ENCODE measurements at regions not wholly inside any gene's neighbourhood (a gene's known extent, or its start where the extent isn't known, plus 50 kb on each side); places are given as distances from the start of the nearest gene placed in this dataset.

GRCh38 chr14:104425171-104425681 lies 154.3 kb upstream of the C14orf180 start:
- POLR2A ChIA-PET, result no interaction called here
- Mint-ChIP-seq H3K36me3 (no peaks in the 10 kb centered on the region), H3K9me3 (no peaks in the 10 kb centered on the region), H3K4me1 (0 out of 2 replicates have a peak, but pooled peaks cover 4% of the 10 kb centered on the region), H3K27me3 (ENCODE audit: low read depth) (no peaks in the 10 kb centered on the region), H3K4me3 (no peak overlapping the region), H3K27ac (no peak overlapping the region)
- ATAC-seq (no peak), DNase-seq (ENCODE audit: low spot score) (no peak)
- CTCF ChIA-PET, result interaction anchor here (1.7 kb wide), 1 partner anchor 48 kb away, joined by 5 read pairs; no protein-coding TSS in a partner anchor
- TF ChIP-seq JUN (CRISPR knock-in tag; IDR thresholded peaks at IDR 0.05), result no peak
- TF ChIP-seq, protein P1, sequence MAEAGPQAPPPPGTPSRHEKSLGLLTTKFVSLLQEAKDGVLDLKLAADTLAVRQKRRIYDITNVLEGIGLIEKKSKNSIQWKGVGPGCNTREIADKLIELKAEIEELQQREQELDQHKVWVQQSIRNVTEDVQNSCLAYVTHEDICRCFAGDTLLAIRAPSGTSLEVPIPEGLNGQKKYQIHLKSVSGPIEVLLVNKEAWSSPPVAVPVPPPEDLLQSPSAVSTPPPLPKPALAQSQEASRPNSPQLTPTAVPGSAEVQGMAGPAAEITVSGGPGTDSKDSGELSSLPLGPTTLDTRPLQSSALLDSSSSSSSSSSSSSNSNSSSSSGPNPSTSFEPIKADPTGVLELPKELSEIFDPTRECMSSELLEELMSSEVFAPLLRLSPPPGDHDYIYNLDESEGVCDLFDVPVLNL (CRISPR knock-in tag; IDR thresholded peaks at IDR 0.05; ENCODE audit: borderline replicate concordance, low read depth), result no peak
- TF ChIP-seq GRHL2 (CRISPR knock-in tag; IDR thresholded peaks at IDR 0.05; ENCODE audit: insufficient replicate concordance, severe bottlenecking), result no peak
- TF ChIP-seq USF2 (CRISPR knock-in tag; IDR thresholded peaks at IDR 0.05), result no peak
- TF ChIP-seq CBFB (CRISPR knock-in tag; IDR thresholded peaks at IDR 0.05; ENCODE audit: low read depth), result no peak
- no peak for TF ChIP-seq KAT7 (CRISPR knock-in tag; IDR thresholded peaks at IDR 0.05; ENCODE audit: borderline replicate concordance)
- TF ChIP-seq, protein P2, sequence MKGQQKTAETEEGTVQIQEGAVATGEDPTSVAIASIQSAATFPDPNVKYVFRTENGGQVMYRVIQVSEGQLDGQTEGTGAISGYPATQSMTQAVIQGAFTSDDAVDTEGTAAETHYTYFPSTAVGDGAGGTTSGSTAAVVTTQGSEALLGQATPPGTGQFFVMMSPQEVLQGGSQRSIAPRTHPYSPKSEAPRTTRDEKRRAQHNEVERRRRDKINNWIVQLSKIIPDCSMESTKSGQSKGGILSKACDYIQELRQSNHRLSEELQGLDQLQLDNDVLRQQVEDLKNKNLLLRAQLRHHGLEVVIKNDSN (CRISPR knock-in tag; IDR thresholded peaks at IDR 0.05), result no peak
- TF ChIP-seq MAX (CRISPR knock-in tag; IDR thresholded peaks at IDR 0.05), result no peak
- TF ChIP-seq ZNF425 (CRISPR knock-in tag; conservative IDR thresholded peaks at IDR 0.05), result no peak
- no peak for TF ChIP-seq ZNF219 (CRISPR knock-in tag; IDR thresholded peaks at IDR 0.05; ENCODE audit: borderline replicate concordance)
- TF ChIP-seq ZNF138 (CRISPR knock-in tag; conservative IDR thresholded peaks at IDR 0.05), result no peak
- no peak for TF ChIP-seq ZNF263 (CRISPR knock-in tag; IDR thresholded peaks at IDR 0.05; ENCODE audit: low read depth)
- TF ChIP-seq NR1H2 (CRISPR knock-in tag; IDR thresholded peaks at IDR 0.05), result no peak
- no peak for TF ChIP-seq ZNF671 (CRISPR knock-in tag; IDR thresholded peaks at IDR 0.05)
- TF ChIP-seq IRF2 (CRISPR knock-in tag; IDR thresholded peaks at IDR 0.05; ENCODE audit: borderline replicate concordance, low read depth), result no peak
- no peak for TF ChIP-seq ZNF317 (CRISPR knock-in tag; IDR thresholded peaks at IDR 0.05; ENCODE audit: borderline replicate concordance, low read depth)
- TF ChIP-seq OVOL2 (CRISPR knock-in tag; IDR thresholded peaks at IDR 0.05; ENCODE audit: borderline replicate concordance), result no peak
- TF ChIP-seq, protein P3, sequence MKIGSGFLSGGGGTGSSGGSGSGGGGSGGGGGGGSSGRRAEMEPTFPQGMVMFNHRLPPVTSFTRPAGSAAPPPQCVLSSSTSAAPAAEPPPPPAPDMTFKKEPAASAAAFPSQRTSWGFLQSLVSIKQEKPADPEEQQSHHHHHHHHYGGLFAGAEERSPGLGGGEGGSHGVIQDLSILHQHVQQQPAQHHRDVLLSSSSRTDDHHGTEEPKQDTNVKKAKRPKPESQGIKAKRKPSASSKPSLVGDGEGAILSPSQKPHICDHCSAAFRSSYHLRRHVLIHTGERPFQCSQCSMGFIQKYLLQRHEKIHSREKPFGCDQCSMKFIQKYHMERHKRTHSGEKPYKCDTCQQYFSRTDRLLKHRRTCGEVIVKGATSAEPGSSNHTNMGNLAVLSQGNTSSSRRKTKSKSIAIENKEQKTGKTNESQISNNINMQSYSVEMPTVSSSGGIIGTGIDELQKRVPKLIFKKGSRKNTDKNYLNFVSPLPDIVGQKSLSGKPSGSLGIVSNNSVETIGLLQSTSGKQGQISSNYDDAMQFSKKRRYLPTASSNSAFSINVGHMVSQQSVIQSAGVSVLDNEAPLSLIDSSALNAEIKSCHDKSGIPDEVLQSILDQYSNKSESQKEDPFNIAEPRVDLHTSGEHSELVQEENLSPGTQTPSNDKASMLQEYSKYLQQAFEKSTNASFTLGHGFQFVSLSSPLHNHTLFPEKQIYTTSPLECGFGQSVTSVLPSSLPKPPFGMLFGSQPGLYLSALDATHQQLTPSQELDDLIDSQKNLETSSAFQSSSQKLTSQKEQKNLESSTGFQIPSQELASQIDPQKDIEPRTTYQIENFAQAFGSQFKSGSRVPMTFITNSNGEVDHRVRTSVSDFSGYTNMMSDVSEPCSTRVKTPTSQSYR (CRISPR knock-in tag; IDR thresholded peaks at IDR 0.05), result no peak
- TF ChIP-seq, protein P4, sequence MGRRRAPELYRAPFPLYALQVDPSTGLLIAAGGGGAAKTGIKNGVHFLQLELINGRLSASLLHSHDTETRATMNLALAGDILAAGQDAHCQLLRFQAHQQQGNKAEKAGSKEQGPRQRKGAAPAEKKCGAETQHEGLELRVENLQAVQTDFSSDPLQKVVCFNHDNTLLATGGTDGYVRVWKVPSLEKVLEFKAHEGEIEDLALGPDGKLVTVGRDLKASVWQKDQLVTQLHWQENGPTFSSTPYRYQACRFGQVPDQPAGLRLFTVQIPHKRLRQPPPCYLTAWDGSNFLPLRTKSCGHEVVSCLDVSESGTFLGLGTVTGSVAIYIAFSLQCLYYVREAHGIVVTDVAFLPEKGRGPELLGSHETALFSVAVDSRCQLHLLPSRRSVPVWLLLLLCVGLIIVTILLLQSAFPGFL (CRISPR knock-in tag; IDR thresholded peaks at IDR 0.05; ENCODE audit: borderline replicate concordance), result no peak
- TF ChIP-seq GABPB1 (CRISPR knock-in tag; IDR thresholded peaks at IDR 0.05), result no peak

Measured in WTC11 (cell line).